ENCODE measurements at regions not wholly inside any gene's neighbourhood (a gene's known extent, or its start where the extent isn't known, plus 50 kb on each side); places are given as distances from the start of the nearest gene placed in this dataset.

DNA sequence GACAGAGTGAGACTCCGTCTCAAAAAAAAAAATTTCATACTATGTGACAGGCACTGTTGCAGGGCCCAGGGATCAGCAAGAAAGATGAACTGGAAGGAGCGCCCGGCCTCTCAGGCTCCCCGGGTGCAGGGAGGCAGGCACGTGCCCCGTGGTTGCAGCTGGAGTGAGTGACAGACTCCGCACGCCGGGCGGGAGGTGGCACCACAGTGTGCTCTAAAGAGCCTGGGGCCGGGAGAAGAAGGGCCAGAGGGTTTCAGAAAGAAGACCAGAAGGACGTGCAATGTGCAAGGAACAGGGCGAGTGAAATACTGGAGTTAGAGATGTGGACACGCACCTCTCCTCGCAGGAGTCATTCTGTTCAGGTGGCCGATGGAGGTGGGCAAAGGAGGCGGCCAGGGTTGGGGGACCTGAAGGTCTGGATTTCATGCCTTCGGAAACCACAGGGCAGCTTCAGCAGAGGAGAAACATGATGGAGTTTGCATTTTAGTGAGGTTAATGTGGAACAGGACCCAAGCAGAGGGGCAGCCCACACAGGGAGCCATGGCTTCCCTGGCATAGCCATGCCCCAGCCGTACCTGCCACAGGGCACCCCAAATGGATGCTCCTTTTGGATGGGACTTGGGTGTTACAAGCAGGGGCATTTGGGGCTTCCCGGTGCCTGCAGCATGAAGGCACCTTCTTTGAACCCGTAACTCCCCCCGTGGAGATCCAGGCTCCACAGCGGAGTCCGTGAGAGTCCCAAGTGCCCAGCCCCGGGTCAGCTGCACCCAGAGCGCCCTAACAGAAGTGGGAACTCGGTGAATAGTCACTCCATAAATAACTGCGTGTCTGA is 226.2 kb downstream of the ERMARD start:
- H3K4me3 ChIP-seq (ENCODE audit: extremely low read depth in 1 of 4, insufficient read depth in 2 of 4, low read depth in 3 of 4, low read length in 4 of 4): no peak overlapping the region
- H2BK15ac ChIP-seq (ENCODE audit: low read length): no peak overlapping the region
- ChIA-PET CTCF (ENCODE audit: partially characterized antibody) (no interaction called here), POLR2A (ENCODE audit: partially characterized antibody) (no interaction called here)
- H4K5ac ChIP-seq (ENCODE audit: insufficient read length, low read depth, low read length): no peak overlapping the region
- H3K23me2 ChIP-seq (ENCODE audit: low read depth, low read length): no peaks in the 10 kb centered on the region
- no peak overlapping the region for H3K9ac ChIP-seq (replicated peaks in 1 of 4; ENCODE audit: extremely low read depth in 1 of 4, low read depth in 3 of 4, low read length in 3 of 4)
- H2BK12ac ChIP-seq (ENCODE audit: low read depth, low read length): no peak overlapping the region
- no peaks in the 10 kb centered on the region for H4K20me1 ChIP-seq (replicated peaks in 1 of 2; ENCODE audit: control insufficient read depth in 1 of 2, insufficient read depth in 2 of 2, low read length in 2 of 2)
- no peak overlapping the region for H3K18ac ChIP-seq (ENCODE audit: extremely low read depth, low read length)
- no peak overlapping the region for H2AK5ac ChIP-seq (ENCODE audit: low read depth, low read length)
- FAIRE-seq (no peak), DNase-seq (ENCODE audit: low read depth in 1 of 2, low spot score in 2 of 2) (no peak)
- no peaks in the 10 kb centered on the region; a peak in 1 of 7 replicates for H3K4me1 ChIP-seq (replicated peaks in 1 of 4; ENCODE audit: control insufficient read depth in 3 of 4, insufficient read depth in 4 of 4, low read length in 3 of 4)
- WGBS, 2 experiments (ENCODE audit: extremely low coverage in 1 of 2, insufficient coverage in 1 of 2, insufficient read length in 1 of 2, insufficient replicate concordance in 2 of 2, low coverage in 1 of 2, low lambda C conversion rate in 2 of 2, missing lambda C conversion rate in 1 of 2): 90% methylated on average over 28 of the region's 28 CpGs; no CpG with 5 or more reads in 1 of the 2 experiments
- H3K79me1 ChIP-seq (ENCODE audit: low read depth, low read length): no peaks in the 10 kb centered on the region
- H2BK120ac ChIP-seq (replicated peaks; ENCODE audit: low read depth, low read length): no peak overlapping the region
- H3K9me3 ChIP-seq (ENCODE audit: insufficient read depth in 2 of 2, low read depth in 1 of 2, low read length in 1 of 2): no peaks in the 10 kb centered on the region
- no peaks in the 10 kb centered on the region for H3K79me2 ChIP-seq (ENCODE audit: control insufficient read depth in 1 of 2, insufficient read depth in 2 of 2, low read length in 2 of 2)
- no peak overlapping the region for H3K14ac ChIP-seq (ENCODE audit: insufficient read length)
- H3K27ac ChIP-seq (ENCODE audit: low read depth, low read length): no peak overlapping the region
- no peaks in the 10 kb centered on the region for H3K27me3 ChIP-seq (replicated peaks in 1 of 4; ENCODE audit: control insufficient read depth in 3 of 4, extremely low read depth in 1 of 4, insufficient read depth in 3 of 4, low read length in 3 of 4)
- H2BK5ac ChIP-seq (ENCODE audit: low read depth, low read length): no peak overlapping the region
- H4K8ac ChIP-seq (ENCODE audit: extremely low read depth, insufficient read depth, low read length): no peak overlapping the region
- H4K91ac ChIP-seq (replicated peaks; ENCODE audit: insufficient read length, low read length): no peak overlapping the region
- no peak overlapping the region for H2AFZ ChIP-seq (ENCODE audit: low read length)
- H3K56ac ChIP-seq (replicated peaks; ENCODE audit: insufficient read length, low read depth, low read length): no peak overlapping the region
- H3K36me3 ChIP-seq (ENCODE audit: control insufficient read depth in 2 of 4, insufficient read depth in 4 of 4, low read length in 3 of 4): no peaks in the 10 kb centered on the region
- no peak overlapping the region for H3K23ac ChIP-seq (ENCODE audit: insufficient read length)
- no peak overlapping the region for H3K4me2 ChIP-seq (ENCODE audit: insufficient read depth in 1 of 2, low read depth in 2 of 2, low read length in 2 of 2)
- H2BK20ac ChIP-seq (ENCODE audit: low read length): no peak overlapping the region
- no peak overlapping the region for H3K4ac ChIP-seq (replicated peaks; ENCODE audit: insufficient read length, low read depth, low read length)

Measured in H1 (cell line).